ENCODE measurements at regions not wholly inside any gene's neighbourhood (a gene's known extent, or its start where the extent isn't known, plus 50 kb on each side); places are given as distances from the start of the nearest gene placed in this dataset.

DNA sequence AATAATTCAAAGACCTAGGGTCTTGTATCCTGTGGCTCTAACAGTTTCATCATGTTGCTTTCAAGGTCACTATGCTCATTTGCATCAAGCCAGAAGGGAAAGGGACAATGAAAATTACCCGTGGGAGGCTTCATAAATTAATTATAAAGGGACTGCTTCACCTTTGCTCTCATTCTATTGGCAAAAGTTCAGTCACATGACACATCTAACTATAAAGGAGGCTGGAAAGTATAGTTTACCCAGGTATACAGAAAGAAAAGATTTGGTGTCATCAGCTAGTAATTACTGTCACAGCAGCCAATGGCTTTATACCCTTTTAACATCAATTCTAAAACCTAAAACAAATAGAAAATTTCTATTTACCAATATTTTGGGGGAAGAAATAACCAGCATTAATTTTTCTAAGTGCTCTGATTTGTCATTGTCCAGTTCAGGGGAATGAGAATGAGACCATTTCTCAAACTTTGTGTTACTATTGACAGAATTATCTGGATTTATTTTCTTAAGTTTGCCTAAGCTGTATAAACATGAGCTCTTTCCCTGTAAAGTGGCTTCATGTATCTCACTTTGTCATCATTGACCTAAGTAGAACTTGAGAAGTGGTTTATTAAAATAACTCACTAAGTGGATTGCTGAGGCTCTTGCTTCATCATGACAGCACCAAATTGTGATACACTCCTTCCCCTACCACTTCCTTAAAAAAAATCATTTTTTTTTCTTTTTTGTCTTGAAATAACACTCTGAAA, 257.7 kb upstream of the PEX5L start:
- TF ChIP-seq, protein P1, sequence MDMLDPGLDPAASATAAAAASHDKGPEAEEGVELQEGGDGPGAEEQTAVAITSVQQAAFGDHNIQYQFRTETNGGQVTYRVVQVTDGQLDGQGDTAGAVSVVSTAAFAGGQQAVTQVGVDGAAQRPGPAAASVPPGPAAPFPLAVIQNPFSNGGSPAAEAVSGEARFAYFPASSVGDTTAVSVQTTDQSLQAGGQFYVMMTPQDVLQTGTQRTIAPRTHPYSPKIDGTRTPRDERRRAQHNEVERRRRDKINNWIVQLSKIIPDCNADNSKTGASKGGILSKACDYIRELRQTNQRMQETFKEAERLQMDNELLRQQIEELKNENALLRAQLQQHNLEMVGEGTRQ (CRISPR knock-in tag; IDR thresholded peaks at IDR 0.05): no peak
- TF ChIP-seq CTCF (IDR thresholded peaks at IDR 0.05) (no peak), ZNF121 (CRISPR knock-in tag; IDR thresholded peaks at IDR 0.05) (no peak), NR3C1 (CRISPR knock-in tag; conservative IDR thresholded peaks at IDR 0.05; ENCODE audit: low read depth) (no peak), ETV6 (CRISPR knock-in tag; IDR thresholded peaks at IDR 0.05) (no peak), ZNF263 (CRISPR knock-in tag; IDR thresholded peaks at IDR 0.05; ENCODE audit: low read depth) (no peak), MLX (CRISPR knock-in tag; IDR thresholded peaks at IDR 0.05) (no peak), NR2C2 (CRISPR knock-in tag; IDR thresholded peaks at IDR 0.05) (no peak), CREM (CRISPR knock-in tag; IDR thresholded peaks at IDR 0.05) (no peak)
- TF ChIP-seq, protein P2, sequence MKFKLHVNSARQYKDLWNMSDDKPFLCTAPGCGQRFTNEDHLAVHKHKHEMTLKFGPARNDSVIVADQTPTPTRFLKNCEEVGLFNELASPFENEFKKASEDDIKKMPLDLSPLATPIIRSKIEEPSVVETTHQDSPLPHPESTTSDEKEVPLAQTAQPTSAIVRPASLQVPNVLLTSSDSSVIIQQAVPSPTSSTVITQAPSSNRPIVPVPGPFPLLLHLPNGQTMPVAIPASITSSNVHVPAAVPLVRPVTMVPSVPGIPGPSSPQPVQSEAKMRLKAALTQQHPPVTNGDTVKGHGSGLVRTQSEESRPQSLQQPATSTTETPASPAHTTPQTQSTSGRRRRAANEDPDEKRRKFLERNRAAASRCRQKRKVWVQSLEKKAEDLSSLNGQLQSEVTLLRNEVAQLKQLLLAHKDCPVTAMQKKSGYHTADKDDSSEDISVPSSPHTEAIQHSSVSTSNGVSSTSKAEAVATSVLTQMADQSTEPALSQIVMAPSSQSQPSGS (CRISPR knock-in tag; IDR thresholded peaks at IDR 0.05; ENCODE audit: borderline replicate concordance, low read depth): no peak
- TF ChIP-seq, protein P3, sequence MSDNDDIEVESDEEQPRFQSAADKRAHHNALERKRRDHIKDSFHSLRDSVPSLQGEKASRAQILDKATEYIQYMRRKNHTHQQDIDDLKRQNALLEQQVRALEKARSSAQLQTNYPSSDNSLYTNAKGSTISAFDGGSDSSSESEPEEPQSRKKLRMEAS (CRISPR knock-in tag; IDR thresholded peaks at IDR 0.05): no peak
- TF ChIP-seq, protein P4, sequence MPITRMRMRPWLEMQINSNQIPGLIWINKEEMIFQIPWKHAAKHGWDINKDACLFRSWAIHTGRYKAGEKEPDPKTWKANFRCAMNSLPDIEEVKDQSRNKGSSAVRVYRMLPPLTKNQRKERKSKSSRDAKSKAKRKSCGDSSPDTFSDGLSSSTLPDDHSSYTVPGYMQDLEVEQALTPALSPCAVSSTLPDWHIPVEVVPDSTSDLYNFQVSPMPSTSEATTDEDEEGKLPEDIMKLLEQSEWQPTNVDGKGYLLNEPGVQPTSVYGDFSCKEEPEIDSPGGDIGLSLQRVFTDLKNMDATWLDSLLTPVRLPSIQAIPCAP (CRISPR knock-in tag; IDR thresholded peaks at IDR 0.05): no peak

All from WTC11 (cell line).